ENCODE measurements at regions not wholly inside any gene's neighbourhood (a gene's known extent, or its start where the extent isn't known, plus 50 kb on each side); places are given as distances from the start of the nearest gene placed in this dataset.

DNA sequence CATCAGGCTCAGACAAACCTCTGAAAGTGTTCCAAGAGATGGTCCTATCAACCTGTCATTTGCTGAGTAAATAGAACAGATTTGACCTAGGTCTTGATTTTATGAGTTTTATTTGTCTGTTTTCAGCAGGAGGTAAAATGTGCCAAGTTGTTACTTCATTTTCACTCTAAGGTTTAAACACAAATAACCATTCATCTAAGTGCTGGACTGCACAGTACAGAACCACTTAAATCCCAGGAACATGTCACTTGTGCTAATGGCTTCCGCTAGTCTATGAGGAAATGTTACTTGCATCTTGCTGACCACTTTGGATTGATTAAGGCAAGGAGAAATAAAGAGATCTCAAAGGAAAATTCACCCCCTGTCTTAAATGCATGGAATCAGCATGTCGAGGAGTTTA, 660.7 kb downstream of the SMARCA1 start:
- TF ChIP-seq POLR2AphosphoS5 (IDR thresholded peaks at IDR 0.05) (no peak), CTCF (IDR thresholded peaks at IDR 0.05) (no peak), POLR2A (IDR thresholded peaks at IDR 0.05) (no peak)

Measured in sigmoid colon (tissue), 4 donors.